ENCODE measurements at regions not wholly inside any gene's neighbourhood (a gene's known extent, or its start where the extent isn't known, plus 50 kb on each side); places are given as distances from the start of the nearest gene placed in this dataset.

- TF ChIP-seq CTCF (IDR thresholded peaks at IDR 0.05), result no peak
- H3K27ac ChIP-seq, result no peak overlapping the region
- H3K36me3 ChIP-seq, result no peaks in the 10 kb centered on the region
- H3K4me3 ChIP-seq, result no peak overlapping the region
- no peak for DNase-seq (ENCODE audit: low spot score)
- H3K4me1 ChIP-seq, result no peaks in the 10 kb centered on the region
- peaks cover 0 to 10% of the 10 kb centered on the region in 2 donors for H3K9me3 ChIP-seq
- H3K27me3 ChIP-seq, result no peaks in the 10 kb centered on the region
Measured at GRCh38 chr12:94025068-94025467, 123.3 kb upstream of the PLXNC1 start.

GRCh38 chr12:94025756-94026155 is 122.6 kb upstream of the PLXNC1 start:
- DNase-seq (ENCODE audit: low spot score), result no peak
- no peak overlapping the region for H3K27ac ChIP-seq
- no peak for TF ChIP-seq CTCF (IDR thresholded peaks at IDR 0.05)
- H3K27me3 ChIP-seq, result no peaks in the 10 kb centered on the region
- no peak overlapping the region for H3K4me3 ChIP-seq
- no peaks in the 10 kb centered on the region for H3K36me3 ChIP-seq
- no peaks in the 10 kb centered on the region for H3K4me1 ChIP-seq
- peaks cover 0 to 10% of the 10 kb centered on the region in 2 donors for H3K9me3 ChIP-seq

- Histone ChIP-seq H3K4me3 (no peak overlapping the region), H3K9me3 (peaks cover 0 to 10% of the 10 kb centered on the region in 2 donors), H3K4me1 (no peaks in the 10 kb centered on the region), H3K36me3 (no peaks in the 10 kb centered on the region), H3K27me3 (no peaks in the 10 kb centered on the region), H3K27ac (no peak overlapping the region)
- TF ChIP-seq CTCF (IDR thresholded peaks at IDR 0.05), result no peak
- DNase-seq (ENCODE audit: low spot score), result no peak
Measured at GRCh38 chr12:94026596-94026995, 121.8 kb upstream of the PLXNC1 start.

- no peaks in the 10 kb centered on the region for H3K27me3 ChIP-seq
- no peaks in the 10 kb centered on the region for H3K4me1 ChIP-seq
- no peak for DNase-seq (ENCODE audit: low spot score)
- no peak overlapping the region for H3K27ac ChIP-seq
- no peak overlapping the region for H3K4me3 ChIP-seq
- no peak for TF ChIP-seq CTCF (IDR thresholded peaks at IDR 0.05)
- peaks cover 0 to 10% of the 10 kb centered on the region in 2 donors for H3K9me3 ChIP-seq
- H3K36me3 ChIP-seq, result no peaks in the 10 kb centered on the region
Measured at GRCh38 chr12:94027561-94027960, 120.8 kb upstream of the PLXNC1 start.

- no peaks in the 10 kb centered on the region for H3K27me3 ChIP-seq
- no peak for DNase-seq (ENCODE audit: low spot score)
- TF ChIP-seq CTCF (IDR thresholded peaks at IDR 0.05), result no peak
- no peak overlapping the region for H3K4me3 ChIP-seq
- H3K36me3 ChIP-seq, result no peaks in the 10 kb centered on the region
- no peak overlapping the region for H3K27ac ChIP-seq
- H3K4me1 ChIP-seq, result peaks cover 0 to under 1% of the 10 kb centered on the region in 2 donors
- no peaks in the 10 kb centered on the region for H3K9me3 ChIP-seq
Measured at GRCh38 chr12:94031763-94032162, 116.6 kb upstream of the PLXNC1 start.

- no peaks in the 10 kb centered on the region for H3K27me3 ChIP-seq
- DNase-seq (ENCODE audit: low spot score), result no peak
- no peaks in the 10 kb centered on the region for H3K9me3 ChIP-seq
- no peak overlapping the region for H3K27ac ChIP-seq
- no peaks in the 10 kb centered on the region for H3K36me3 ChIP-seq
- no peak for TF ChIP-seq CTCF (IDR thresholded peaks at IDR 0.05)
- H3K4me3 ChIP-seq, result no peak overlapping the region
- H3K4me1 ChIP-seq, result peaks cover 0 to 7% of the 10 kb centered on the region in 2 donors
Measured at GRCh38 chr12:94032368-94032767, 116.0 kb upstream of the PLXNC1 start.
